DND-41 (cell line): ENCODE measurements at regions not wholly inside any gene's neighbourhood (a gene's known extent, or its start where the extent isn't known, plus 50 kb on each side); places are given as distances from the start of the nearest gene placed in this dataset.

Experiments
- ATAC-seq: fragments of 200-7000 bp; cut with Tn5 transposase; 3 replicates; pipeline ENCODE4 v1.9.1; 2021; ENCODE audit warnings: low read depth; ENCODE audit not compliant: insufficient read depth
- DNase-seq: peaks from one replicate; pipeline ENCODE4 v3.0.0-alpha.2; 2020
- H2AFZ ChIP-seq: 2 replicates; pipeline ENCODE4 v1.6.0; 2012; ENCODE audit warnings: low read depth, low read length
- H3K27ac ChIP-seq: 2 replicates; pipeline ENCODE4 v1.5.1; 2012; ENCODE audit warnings: low read length, inconsistent platforms
- H3K27me3 ChIP-seq: fragments of 200-600 bp; sonication (generic); 2 replicates; pipeline ENCODE4 v1.6.0; 2012; ENCODE audit warnings: low read length, mild to moderate bottlenecking, inconsistent platforms; ENCODE audit not compliant: insufficient read depth, poor library complexity
- H3K36me3 ChIP-seq: 2 replicates; pipeline ENCODE4 v1.5.1; 2012; ENCODE audit warnings: low read length, inconsistent platforms; ENCODE audit not compliant: insufficient read depth
- H3K4me1 ChIP-seq: 2 replicates; pipeline ENCODE4 v1.5.1; 2012; ENCODE audit warnings: mild to moderate bottlenecking, low read length; ENCODE audit not compliant: insufficient read depth
- H3K4me2 ChIP-seq: 2 replicates; pipeline ENCODE4 v1.6.0; 2012; ENCODE audit warnings: mild to moderate bottlenecking, moderate library complexity, low read length, inconsistent platforms; ENCODE audit not compliant: insufficient read depth
- H3K4me3 ChIP-seq, 2 experiments: fragments of 200-600 bp in 1 of 2; shearing (Covaris generic) in 1 of 2; 2 replicates each; pipeline ENCODE4 v1.5.1; 2012 to 2016; ENCODE audit warnings: inconsistent platforms in 2 of 2, low read length in 2 of 2, mild to moderate bottlenecking in 2 of 2, low read depth in 1 of 2, moderate library complexity in 1 of 2
- H3K79me2 ChIP-seq: 2 replicates; pipeline ENCODE4 v1.6.0; 2012; ENCODE audit warnings: low read length, inconsistent platforms; ENCODE audit not compliant: insufficient read depth
- H3K9ac ChIP-seq: 2 replicates; pipeline ENCODE4 v1.6.0; 2012; ENCODE audit warnings: low read depth, mild to moderate bottlenecking, inconsistent platforms, low read length, moderate library complexity
- H3K9me3 ChIP-seq: 2 replicates; pipeline ENCODE4 v1.5.1; 2012; ENCODE audit warnings: low read length, moderate library complexity, mild to moderate bottlenecking, inconsistent platforms; ENCODE audit not compliant: insufficient read depth, severe bottlenecking
- H4K20me1 ChIP-seq: 2 replicates; pipeline ENCODE4 v1.6.0; 2012; ENCODE audit warnings: low read length; ENCODE audit not compliant: insufficient read depth
- CTCF ChIP-seq: IDR thresholded peaks from 2 replicates; pipeline ENCODE4 v1.5.1; 2012; ENCODE audit warnings: borderline replicate concordance, low read length, moderate library complexity, mild to moderate bottlenecking; ENCODE audit not compliant: poor library complexity, severe bottlenecking; ENCODE audit errors: extremely low read depth
- EZH2 ChIP-seq: IDR thresholded peaks from 3 replicates; pipeline ENCODE4 v1.6.1; 2012; ENCODE audit warnings: borderline replicate concordance, low read depth, mild to moderate bottlenecking, moderate library complexity, low read length, inconsistent platforms; ENCODE audit not compliant: severe bottlenecking

GRCh38 chr6:139474145-139475108, 100.0 kb upstream of the CITED2 start:
- no peaks in the 10 kb centered on the region for H3K9me3 ChIP-seq
- no peak for ATAC-seq
- no peaks in the 10 kb centered on the region for H3K4me1 ChIP-seq
- no peaks in the 10 kb centered on the region for H3K27me3 ChIP-seq
- H3K9ac ChIP-seq: no peak overlapping the region
- DNase-seq: no peak
- no peaks in the 10 kb centered on the region for H3K79me2 ChIP-seq
- no peaks in the 10 kb centered on the region for H4K20me1 ChIP-seq
- H3K36me3 ChIP-seq: no peaks in the 10 kb centered on the region
- H3K4me3 ChIP-seq: no peak overlapping the region
- no peak overlapping the region for H2AFZ ChIP-seq
- H3K4me2 ChIP-seq: no peak overlapping the region
- H3K27ac ChIP-seq: no peak overlapping the region
- TF ChIP-seq EZH2 (no peak), CTCF (no peak)

DNA sequence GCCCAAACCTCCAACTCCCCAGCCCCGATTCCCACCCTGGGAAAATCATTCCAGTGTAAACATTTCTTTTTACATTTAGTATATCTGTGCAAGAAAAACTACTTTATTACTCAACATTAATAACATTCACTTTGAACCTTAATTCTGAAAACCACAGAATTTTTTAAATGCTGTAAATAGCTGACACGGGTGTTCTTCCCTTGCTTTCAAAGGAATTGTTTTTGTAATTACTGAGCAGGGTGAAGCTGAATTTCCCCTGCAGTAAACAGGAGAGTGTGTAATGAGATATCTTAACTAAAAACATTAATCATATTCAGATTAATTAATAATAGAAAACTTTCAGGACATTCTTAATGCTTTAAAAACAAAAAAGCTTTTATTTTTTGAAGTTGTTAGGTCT, 99.3 kb upstream of the CITED2 start:
- Histone ChIP-seq H3K79me2 (no peaks in the 10 kb centered on the region), H3K4me2 (no peak overlapping the region), H3K9ac (no peak overlapping the region), H3K36me3 (no peaks in the 10 kb centered on the region), H4K20me1 (no peaks in the 10 kb centered on the region), H3K4me3 (no peak overlapping the region), H3K27ac (no peak overlapping the region), H3K4me1 (no peaks in the 10 kb centered on the region), H3K27me3 (no peaks in the 10 kb centered on the region), H2AFZ (no peak overlapping the region), H3K9me3 (no peaks in the 10 kb centered on the region)
- DNase-seq (no peak), ATAC-seq (no peak)
- no peak for TF ChIP-seq EZH2
- no peak for TF ChIP-seq CTCF

- Histone ChIP-seq H3K27me3 (no peaks in the 10 kb centered on the region), H3K4me1 (no peaks in the 10 kb centered on the region), H3K27ac (no peak overlapping the region), H3K79me2 (no peaks in the 10 kb centered on the region), H3K9ac (no peak overlapping the region), H3K9me3 (no peaks in the 10 kb centered on the region), H3K36me3 (no peaks in the 10 kb centered on the region), H2AFZ (no peak overlapping the region), H4K20me1 (no peaks in the 10 kb centered on the region), H3K4me2 (no peak overlapping the region), H3K4me3 (no peak overlapping the region)
- TF ChIP-seq EZH2 (no peak), CTCF (no peak)
- DNase-seq: no peak
- no peak for ATAC-seq
These were observed 98.8 kb upstream of the CITED2 start for GRCh38 chr6:139473231-139473701.
